GM18858 (cell line): ENCODE measurements at regions not wholly inside any gene's neighbourhood (a gene's known extent, or its start where the extent isn't known, plus 50 kb on each side); places are given as distances from the start of the nearest gene placed in this dataset.

ENCODE experiments used
- ATAC-seq: cut with Tn5 transposase; IDR thresholded peaks from one replicate; pipeline ENCODE4 v1.9.1; 2021; ENCODE audit not compliant: unreplicated experiment

- ATAC-seq, result no peak
Observed at GRCh38 chr1:220979371-220979770, 100.1 kb downstream of the HLX start.

- no peak for ATAC-seq
Observed at GRCh38 chr1:220982686-220983085, 103.4 kb downstream of the HLX start.

- no peak for ATAC-seq
Observed at GRCh38 chr1:220983877-220984635, 104.8 kb downstream of the HLX start.

- ATAC-seq, result no peak
Observed at GRCh38 chr1:220990427-220991339, 111.4 kb downstream of the HLX start.

GRCh38 chr1:220991506-220991905, 112.3 kb downstream of the HLX start:
- no peak for ATAC-seq

- no peak for ATAC-seq
Observed at GRCh38 chr1:220991959-220992704, 112.9 kb downstream of the HLX start.

GRCh38 chr1:220992705-220993052, 113.4 kb downstream of the HLX start:
- ATAC-seq, result no peak

- ATAC-seq, result no peak
Observed at GRCh38 chr1:220994671-220995070, 115.4 kb downstream of the HLX start.

- no peak for ATAC-seq
Observed at GRCh38 chr1:220997791-220998190, 118.5 kb downstream of the HLX start.

GRCh38 chr1:220999872-221000863, 120.9 kb downstream of the HLX start:
- no peak for ATAC-seq

GRCh38 chr1:221001167-221001566, 121.9 kb downstream of the HLX start:
- ATAC-seq, result no peak

GRCh38 chr1:221002601-221003000, 123.4 kb downstream of the HLX start:
- no peak for ATAC-seq

- ATAC-seq, result no peak
Observed at GRCh38 chr1:221011145-221011544, 131.9 kb downstream of the HLX start.

- no peak for ATAC-seq
Observed at GRCh38 chr1:221012120-221012519, 132.9 kb downstream of the HLX start.

GRCh38 chr1:221013691-221014660, 134.7 kb downstream of the HLX start:
- ATAC-seq, result no peak

- ATAC-seq, result no peak
Observed at GRCh38 chr1:221015159-221015790, 136.0 kb downstream of the HLX start.

- ATAC-seq, result no peak
Observed at GRCh38 chr1:221016751-221017150, 137.5 kb downstream of the HLX start.

- ATAC-seq, result no peak
Observed at GRCh38 chr1:221018414-221018813, 139.2 kb downstream of the HLX start.

- ATAC-seq, result no peak
Observed at GRCh38 chr1:221022331-221022730, 143.1 kb downstream of the HLX start.
